ENCODE measurements at regions not wholly inside any gene's neighbourhood (a gene's known extent, or its start where the extent isn't known, plus 50 kb on each side); places are given as distances from the start of the nearest gene placed in this dataset.

GRCh38 chr2:137772451-137772850 lies 191.8 kb upstream of the HNMT start:
- no peaks in the 10 kb centered on the region for H3K9me2 ChIP-seq (ENCODE audit: insufficient read depth)
- ChIA-PET CTCF (no interaction called here), POLR2A (ENCODE audit: unreplicated experiment) (no interaction called here)
- H3K4me1 ChIP-seq (replicated peaks; ENCODE audit: insufficient read depth), result no peaks in the 10 kb centered on the region
- no peaks in the 10 kb centered on the region for H3K27me3 ChIP-seq (ENCODE audit: insufficient read depth, low read depth)
- no peaks in the 10 kb centered on the region for H4K20me1 ChIP-seq (ENCODE audit: insufficient read depth)
- no peak for DNase-seq
- no peaks in the 10 kb centered on the region for H3K9me3 ChIP-seq (ENCODE audit: insufficient read depth, low read depth)
- BruUV-seq (replicated peaks), result no TSS peak
- no peak overlapping the region for H2AFZ ChIP-seq
- H3F3A ChIP-seq (ENCODE audit: insufficient read depth, low read depth), result no peaks in the 10 kb centered on the region
- no peak overlapping the region for H3K4me2 ChIP-seq
- no peaks in the 10 kb centered on the region for H3K79me2 ChIP-seq (ENCODE audit: low read depth)
- TF ChIP-seq CTCF (conservative IDR thresholded peaks at IDR 0.05) (no peak), EZH2 (IDR thresholded peaks at IDR 0.05; ENCODE audit: low read depth) (no peak)
- H3K27ac ChIP-seq, result no peak overlapping the region
- no peaks in the 10 kb centered on the region for H3K36me3 ChIP-seq (ENCODE audit: low read depth)
- intact Hi-C loops (cut with micrococcal nuclease; ENCODE audit: unreplicated experiment), result no loop called here
- H3K4me3 ChIP-seq, result no peak overlapping the region

GRCh38 chr2:137775529-137775928 lies 188.7 kb upstream of the HNMT start:
- no peak overlapping the region for H3K4me3 ChIP-seq
- H3K9me2 ChIP-seq (ENCODE audit: insufficient read depth), result no peaks in the 10 kb centered on the region
- ChIA-PET POLR2A (ENCODE audit: unreplicated experiment) (no interaction called here), CTCF (no interaction called here)
- H3K27me3 ChIP-seq (ENCODE audit: insufficient read depth, low read depth), result no peaks in the 10 kb centered on the region
- no peaks in the 10 kb centered on the region for H3K4me1 ChIP-seq (replicated peaks; ENCODE audit: insufficient read depth)
- no TSS peak for BruUV-seq (replicated peaks)
- H4K20me1 ChIP-seq (ENCODE audit: insufficient read depth), result no peaks in the 10 kb centered on the region
- H2AFZ ChIP-seq, result no peak overlapping the region
- no peaks in the 10 kb centered on the region for H3F3A ChIP-seq (ENCODE audit: insufficient read depth, low read depth)
- TF ChIP-seq EZH2 (IDR thresholded peaks at IDR 0.05; ENCODE audit: low read depth) (no peak), CTCF (conservative IDR thresholded peaks at IDR 0.05) (no peak)
- H3K27ac ChIP-seq, result no peak overlapping the region
- no peaks in the 10 kb centered on the region for H3K9me3 ChIP-seq (ENCODE audit: insufficient read depth, low read depth)
- H3K4me2 ChIP-seq, result no peak overlapping the region
- H3K36me3 ChIP-seq (ENCODE audit: low read depth), result no peaks in the 10 kb centered on the region
- DNase-seq, result no peak
- H3K79me2 ChIP-seq (ENCODE audit: low read depth), result no peaks in the 10 kb centered on the region
- intact Hi-C loops (cut with micrococcal nuclease; ENCODE audit: unreplicated experiment), result no loop called here

GRCh38 chr2:137776697-137777096 lies 187.6 kb upstream of the HNMT start:
- no peaks in the 10 kb centered on the region for H3K9me3 ChIP-seq (ENCODE audit: insufficient read depth, low read depth)
- TF ChIP-seq CTCF (conservative IDR thresholded peaks at IDR 0.05) (no peak), EZH2 (IDR thresholded peaks at IDR 0.05; ENCODE audit: low read depth) (no peak)
- H3K79me2 ChIP-seq (ENCODE audit: low read depth), result no peaks in the 10 kb centered on the region
- H3K4me3 ChIP-seq, result no peak overlapping the region
- no peak overlapping the region for H3K27ac ChIP-seq
- H2AFZ ChIP-seq, result no peak overlapping the region
- no peaks in the 10 kb centered on the region for H3K36me3 ChIP-seq (ENCODE audit: low read depth)
- no peaks in the 10 kb centered on the region for H3K27me3 ChIP-seq (ENCODE audit: insufficient read depth, low read depth)
- no peaks in the 10 kb centered on the region for H3F3A ChIP-seq (ENCODE audit: insufficient read depth, low read depth)
- DNase-seq, result no peak
- no peaks in the 10 kb centered on the region for H4K20me1 ChIP-seq (ENCODE audit: insufficient read depth)
- H3K4me2 ChIP-seq, result no peak overlapping the region
- intact Hi-C loops (cut with micrococcal nuclease; ENCODE audit: unreplicated experiment), result no loop called here
- no peaks in the 10 kb centered on the region for H3K9me2 ChIP-seq (ENCODE audit: insufficient read depth)
- ChIA-PET POLR2A (ENCODE audit: unreplicated experiment) (no interaction called here), CTCF (no interaction called here)
- BruUV-seq (replicated peaks), result no TSS peak
- no peaks in the 10 kb centered on the region for H3K4me1 ChIP-seq (replicated peaks; ENCODE audit: insufficient read depth)
